ENCODE measurements at regions not wholly inside any gene's neighbourhood (a gene's known extent, or its start where the extent isn't known, plus 50 kb on each side); places are given as distances from the start of the nearest gene placed in this dataset.

DNA sequence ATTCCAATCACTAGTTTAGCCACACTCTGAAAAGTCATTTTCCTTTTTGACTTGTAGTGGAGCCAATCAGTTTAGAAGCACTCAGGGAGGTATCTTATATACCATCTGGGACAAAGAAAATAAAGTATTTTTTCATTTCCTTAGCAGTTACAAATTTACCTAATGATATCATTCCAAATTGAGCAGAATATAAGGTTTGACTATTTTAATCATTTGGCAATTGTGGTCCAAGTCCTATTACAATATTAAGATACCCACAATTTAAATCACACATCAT is 170.6 kb downstream of the LTN1 start:
- TF ChIP-seq, protein P1, sequence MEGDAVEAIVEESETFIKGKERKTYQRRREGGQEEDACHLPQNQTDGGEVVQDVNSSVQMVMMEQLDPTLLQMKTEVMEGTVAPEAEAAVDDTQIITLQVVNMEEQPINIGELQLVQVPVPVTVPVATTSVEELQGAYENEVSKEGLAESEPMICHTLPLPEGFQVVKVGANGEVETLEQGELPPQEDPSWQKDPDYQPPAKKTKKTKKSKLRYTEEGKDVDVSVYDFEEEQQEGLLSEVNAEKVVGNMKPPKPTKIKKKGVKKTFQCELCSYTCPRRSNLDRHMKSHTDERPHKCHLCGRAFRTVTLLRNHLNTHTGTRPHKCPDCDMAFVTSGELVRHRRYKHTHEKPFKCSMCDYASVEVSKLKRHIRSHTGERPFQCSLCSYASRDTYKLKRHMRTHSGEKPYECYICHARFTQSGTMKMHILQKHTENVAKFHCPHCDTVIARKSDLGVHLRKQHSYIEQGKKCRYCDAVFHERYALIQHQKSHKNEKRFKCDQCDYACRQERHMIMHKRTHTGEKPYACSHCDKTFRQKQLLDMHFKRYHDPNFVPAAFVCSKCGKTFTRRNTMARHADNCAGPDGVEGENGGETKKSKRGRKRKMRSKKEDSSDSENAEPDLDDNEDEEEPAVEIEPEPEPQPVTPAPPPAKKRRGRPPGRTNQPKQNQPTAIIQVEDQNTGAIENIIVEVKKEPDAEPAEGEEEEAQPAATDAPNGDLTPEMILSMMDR (IDR thresholded peaks at IDR 0.05) = no peak
- no peak for TF ChIP-seq POLR2A (IDR thresholded peaks at IDR 0.05)
